ENCODE measurements at regions not wholly inside any gene's neighbourhood (a gene's known extent, or its start where the extent isn't known, plus 50 kb on each side); places are given as distances from the start of the nearest gene placed in this dataset.
"Not testable (repeated sequence)": the region's sequence is repeated elsewhere in the genome, so short reads cannot be mapped to it uniquely, and the experiment has no call there.

DNA sequence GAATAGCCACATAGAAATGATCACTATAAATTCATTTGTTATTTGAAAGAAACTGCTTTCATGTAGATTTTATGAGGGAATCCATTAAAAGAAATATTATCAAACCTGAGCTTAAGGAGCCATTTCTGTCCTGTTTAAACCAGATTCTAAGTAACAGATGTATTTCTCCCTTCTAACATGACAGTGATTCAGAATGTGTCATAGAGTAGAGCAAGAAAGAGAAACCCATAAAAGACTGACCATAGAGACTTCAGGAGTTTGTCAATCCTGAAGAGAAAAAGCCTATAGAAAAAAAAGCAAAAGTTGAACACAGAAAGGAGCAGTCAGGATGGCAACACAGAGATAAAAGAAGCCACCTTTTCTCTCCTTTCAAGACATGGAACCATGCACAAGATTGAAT is 390.6 kb downstream of the PRIM2 start:
- not testable (repeated sequence) for DNase-seq

GRCh38 chr6:57722546-57722945 is 405.1 kb downstream of the PRIM2 start:
- not testable (repeated sequence) for DNase-seq

DNA sequence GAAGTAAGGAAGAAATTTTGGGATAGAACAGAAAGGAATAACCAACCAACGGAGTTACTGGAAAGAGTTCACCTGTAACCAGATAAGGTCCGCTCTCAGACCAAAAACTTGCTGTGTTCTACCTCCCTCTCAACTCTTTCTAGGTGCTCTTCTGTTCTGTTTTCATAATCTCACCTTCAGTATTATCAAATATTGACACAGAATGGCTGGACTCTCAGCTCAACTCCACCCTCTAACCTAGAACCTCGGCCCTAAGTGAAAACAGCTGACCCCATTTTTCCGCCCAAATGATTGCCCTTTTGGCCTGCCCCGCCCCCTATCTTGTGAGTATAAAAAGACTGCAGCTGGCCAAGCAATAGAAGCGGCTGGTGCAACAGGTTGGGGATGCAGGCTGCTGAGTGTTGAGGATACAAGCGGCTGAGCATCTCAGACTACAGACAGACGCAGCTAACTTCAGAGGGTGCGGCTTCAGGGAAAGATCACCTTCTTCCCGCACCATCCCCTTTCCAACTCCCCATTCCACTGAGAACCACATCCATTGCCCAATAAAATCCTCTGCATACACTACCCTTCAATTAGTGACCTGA is 406.5 kb downstream of the PRIM2 start:
- not testable (repeated sequence) for DNase-seq

- DNase-seq = not testable (repeated sequence)
Observed at GRCh38 chr6:57729407-57729806, 412.0 kb downstream of the PRIM2 start.

DNA sequence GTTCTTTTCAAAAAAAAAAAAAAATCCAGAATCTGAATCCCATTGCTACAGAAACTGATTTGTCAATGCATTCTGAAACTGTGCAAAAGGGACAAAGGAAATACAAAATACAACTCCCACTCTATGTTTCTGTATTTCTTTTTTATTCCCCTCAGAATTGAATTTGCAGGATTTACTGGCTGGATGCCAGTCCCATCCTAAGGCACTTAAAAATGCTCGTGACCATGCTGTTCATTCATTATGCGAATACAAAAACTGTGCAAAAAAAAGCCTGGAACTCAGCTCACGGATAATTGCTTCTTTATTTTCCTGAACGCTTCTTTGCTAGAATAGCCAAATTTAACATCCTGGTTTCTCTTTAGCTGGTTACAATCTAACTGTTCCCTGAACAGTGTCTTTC is 413.3 kb downstream of the PRIM2 start:
- not testable (repeated sequence) for DNase-seq

DNA sequence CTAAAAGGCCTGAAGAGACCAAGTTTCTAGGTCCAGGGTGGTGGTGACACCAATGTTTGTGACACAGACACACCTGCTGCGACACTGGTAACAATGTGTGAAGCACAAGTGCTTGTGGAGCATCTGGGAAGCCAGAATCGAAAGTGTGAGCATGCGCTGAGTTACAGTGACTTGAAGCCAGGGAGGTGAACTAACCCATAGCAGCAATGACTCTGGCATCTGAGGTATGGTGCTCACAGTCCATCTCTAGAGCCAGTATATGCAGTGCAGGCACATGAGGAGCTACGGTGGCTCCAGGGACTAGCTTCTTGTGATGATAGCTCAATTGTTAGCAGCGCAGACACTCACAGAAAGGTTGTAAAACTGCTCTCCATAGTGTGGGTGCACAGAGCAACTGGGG is 430.3 kb downstream of the PRIM2 start:
- DNase-seq = not testable (repeated sequence)

- DNase-seq = not testable (repeated sequence)
Observed at GRCh38 chr6:57759850-57760249, 442.4 kb downstream of the PRIM2 start.

GRCh38 chr6:57792720-57793397 is 475.4 kb downstream of the PRIM2 start:
- DNase-seq = not testable (repeated sequence)

- DNase-seq = not testable (repeated sequence)
Observed at GRCh38 chr6:57793398-57793762, 475.9 kb downstream of the PRIM2 start.

GRCh38 chr6:57799703-57800479 is 482.5 kb downstream of the PRIM2 start:
- not testable (repeated sequence) for DNase-seq

DNA sequence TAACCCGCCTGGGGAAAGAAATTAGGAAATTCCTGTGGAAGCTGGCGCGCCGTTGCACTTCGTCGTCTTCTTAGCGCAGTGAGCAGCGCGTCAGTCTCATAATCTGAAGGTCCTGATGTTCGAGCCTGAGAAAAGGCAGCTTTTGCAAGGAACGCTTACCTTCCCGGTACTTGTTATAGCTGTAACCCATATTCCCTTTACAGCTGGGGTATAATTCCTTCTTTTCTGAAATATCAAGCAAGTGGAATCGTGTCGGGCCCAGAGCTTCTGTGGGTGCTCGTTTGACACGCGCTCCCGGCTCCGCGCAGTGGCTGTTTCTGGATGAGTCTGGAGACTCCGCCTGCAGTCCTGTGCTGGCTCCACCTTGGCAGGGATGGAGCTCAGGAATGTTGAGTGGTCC is 491.2 kb downstream of the PRIM2 start:
- DNase-seq = not testable (repeated sequence)

GRCh38 chr6:57809454-57809853 is 492.0 kb downstream of the PRIM2 start:
- not testable (repeated sequence) for DNase-seq

DNA sequence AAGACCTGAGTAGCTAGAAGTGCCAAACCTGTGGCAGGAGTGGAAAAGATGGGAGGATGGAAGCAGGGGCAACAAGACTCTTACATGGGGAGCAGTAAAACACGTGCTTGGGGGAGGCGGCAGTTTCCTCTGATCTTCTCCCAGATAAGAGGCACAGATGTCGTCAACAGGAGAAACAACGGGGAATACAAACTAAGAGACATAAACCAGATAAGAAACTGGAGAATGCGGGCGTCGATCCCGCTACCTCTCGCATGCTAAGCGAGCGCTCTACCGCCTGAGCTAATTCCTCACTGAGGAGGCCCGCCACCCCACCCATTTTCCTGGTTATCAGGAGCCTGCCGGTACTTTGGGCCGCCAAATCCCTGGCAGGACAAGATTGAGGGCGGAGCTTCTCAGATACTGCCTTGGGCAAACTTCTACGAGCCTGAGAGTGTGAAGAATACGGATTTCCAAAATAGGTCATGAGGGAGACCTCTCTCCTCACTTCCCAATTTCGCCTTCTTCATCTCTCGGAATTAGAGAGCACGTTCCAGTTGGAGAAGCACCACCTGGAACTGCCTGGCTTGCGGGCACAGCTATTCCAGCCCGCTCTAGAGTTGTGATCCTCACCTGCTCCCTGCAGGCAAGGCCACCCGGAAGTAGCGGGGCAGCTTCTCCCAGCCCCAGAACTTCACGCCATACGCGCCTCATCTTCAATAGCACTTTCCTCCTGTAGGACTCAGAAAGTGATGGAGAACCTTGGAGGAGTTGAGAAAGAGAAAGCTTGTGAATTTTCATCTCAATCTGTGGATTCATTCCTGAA is 496.0 kb downstream of the PRIM2 start:
- not testable (repeated sequence) for DNase-seq

DNA sequence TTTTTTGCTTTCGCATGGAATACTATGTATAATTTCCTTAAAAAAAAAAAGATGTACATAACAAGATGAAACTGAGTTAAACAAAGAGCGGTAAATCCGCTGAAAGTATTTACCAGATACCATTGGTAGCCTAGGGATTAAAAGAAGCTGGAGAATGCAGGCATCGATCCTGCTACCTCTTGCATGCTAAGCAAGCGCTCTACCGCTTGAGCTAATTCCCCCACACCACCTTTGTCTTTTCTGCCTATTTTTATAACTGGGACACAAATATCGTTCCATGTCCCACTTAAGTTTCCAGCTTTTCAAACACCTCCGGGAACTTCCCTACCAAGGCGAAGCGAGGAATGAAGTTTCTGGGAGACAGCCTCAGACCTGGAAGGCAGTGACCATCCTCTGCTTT is 498.4 kb downstream of the PRIM2 start:
- not testable (repeated sequence) for DNase-seq

DNA sequence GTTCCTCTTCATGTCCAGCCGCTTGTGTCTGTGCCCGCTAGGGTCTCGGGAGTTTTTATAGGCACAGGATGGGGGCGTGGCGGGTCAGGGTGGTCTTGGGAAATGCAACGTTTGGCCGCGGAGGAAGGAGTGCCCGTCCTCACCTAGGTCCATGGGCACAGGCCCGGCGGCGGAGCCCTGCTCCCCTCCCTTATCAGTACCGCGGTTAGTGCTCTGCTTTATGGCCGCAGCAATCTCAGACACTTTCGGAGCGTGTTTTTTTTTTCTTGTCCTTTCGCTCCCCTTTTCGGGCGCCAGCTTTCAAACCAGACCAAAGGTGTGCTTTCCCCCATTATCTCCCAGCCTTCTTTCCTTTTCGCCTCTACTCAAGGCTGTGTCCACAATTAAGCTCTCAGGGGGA is 503.9 kb downstream of the PRIM2 start:
- not testable (repeated sequence) for DNase-seq

- DNase-seq = not testable (repeated sequence)
Observed at GRCh38 chr6:57822448-57822847, 505.0 kb downstream of the PRIM2 start.

- no peak for DNase-seq
Observed at GRCh38 chr6:57822896-57823358, 505.5 kb downstream of the PRIM2 start.

GRCh38 chr6:57837622-57838209 is 520.3 kb downstream of the PRIM2 start:
- not testable (repeated sequence) for DNase-seq

DNA sequence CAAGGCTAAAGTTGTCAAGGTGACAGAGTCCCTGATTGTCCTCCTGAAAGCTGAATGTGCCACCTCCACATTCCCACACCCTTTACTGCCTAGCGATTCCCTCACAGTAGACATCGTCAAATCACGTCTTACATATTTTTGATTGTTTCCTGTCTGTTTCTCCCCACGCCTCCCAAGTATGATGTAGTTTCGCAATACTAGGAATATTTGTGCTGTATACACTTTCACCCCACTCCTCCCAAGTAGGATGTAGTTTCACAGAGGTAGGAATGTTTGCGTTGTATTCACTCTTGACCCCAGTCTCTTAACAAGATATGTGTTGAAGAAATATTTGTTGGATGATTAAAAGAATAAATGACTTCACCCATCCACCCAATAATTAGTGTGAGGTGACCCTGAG is 524.1 kb downstream of the PRIM2 start:
- not testable (repeated sequence) for DNase-seq

GRCh38 chr6:57853745-57854407 is 536.4 kb downstream of the PRIM2 start:
- DNase-seq = not testable (repeated sequence)

GRCh38 chr6:57860481-57861315 is 543.3 kb downstream of the PRIM2 start:
- DNase-seq = not testable (repeated sequence)
